HepG2 (cell line): ENCODE measurements at regions not wholly inside any gene's neighbourhood (a gene's known extent, or its start where the extent isn't known, plus 50 kb on each side); places are given as distances from the start of the nearest gene placed in this dataset.

Experiments
- FOSL2 ChIP-seq: sonication (generic); formaldehyde crosslinking; IDR thresholded peaks from 2 replicates; pipeline ENCODE4 v1.4.0; 2020; ENCODE audit warnings: missing genetic modification reagents
- HNRNPLL ChIP-seq: fragments of 200-400 bp; formaldehyde crosslinking; IDR thresholded peaks from 2 replicates; pipeline ENCODE4 v1.6.1; 2017; ENCODE audit warnings: mild to moderate bottlenecking, low read depth, low read length; ENCODE audit not compliant: poor library complexity, severe bottlenecking
- KDM2A ChIP-seq: sonication (generic); formaldehyde crosslinking; IDR thresholded peaks from 2 replicates; pipeline ENCODE4 v1.4.0; 2020; ENCODE audit warnings: low read depth, missing genetic modification reagents, borderline replicate concordance
- MAFF ChIP-seq: IDR thresholded peaks from 2 replicates; pipeline ENCODE4 v1.6.1; 2011; ENCODE audit warnings: low read depth, low read length, improper control_type of control experiment
- MAFG ChIP-seq: sonication (generic); formaldehyde crosslinking; IDR thresholded peaks from 2 replicates; pipeline ENCODE4 v1.5.1; 2020; ENCODE audit warnings: mild to moderate bottlenecking, missing genetic modification reagents
- POLR2AphosphoS2 ChIP-seq: IDR thresholded peaks from 2 replicates; pipeline ENCODE4 v1.6.1; 2011; ENCODE audit warnings: low read depth, low read length, improper control_type of control experiment
- RAD21 ChIP-seq: fragments of 450-650 bp; formaldehyde crosslinking; IDR thresholded peaks from 2 replicates; pipeline ENCODE4 v1.5.0; 2020; ENCODE audit warnings: mild to moderate bottlenecking
- RNF2 ChIP-seq: fragments of 450-650 bp; conservative IDR thresholded peaks from 2 replicates; pipeline ENCODE4 v1.6.1; 2016; ENCODE audit warnings: low read depth
- SMC3 ChIP-seq: IDR thresholded peaks from 2 replicates; pipeline ENCODE4 v1.6.1; 2011; ENCODE audit warnings: low read length, improper control_type of control experiment
- STAG1 ChIP-seq: sonication (generic); formaldehyde crosslinking; IDR thresholded peaks from 2 replicates; pipeline ENCODE4 v1.4.0; 2020; ENCODE audit warnings: missing genetic modification reagents
- TAF15 ChIP-seq: fragments of 200-400 bp; formaldehyde crosslinking; IDR thresholded peaks from one replicate; pipeline ENCODE4 v1.6.1; 2018; ENCODE audit warnings: mild to moderate bottlenecking, low read depth, low read length; ENCODE audit not compliant: poor library complexity, severe bottlenecking
- XRCC5 ChIP-seq: fragments of 200-400 bp; formaldehyde crosslinking; optimal IDR thresholded peaks from 2 replicates; pipeline ENCODE3; 2017; ENCODE audit warnings: mild to moderate bottlenecking, low read length
- ZNF180 ChIP-seq: sonication (generic); formaldehyde crosslinking; IDR thresholded peaks from 2 replicates; pipeline ENCODE4 v1.4.0; 2020; ENCODE audit warnings: low read depth, missing genetic modification reagents, borderline replicate concordance
- TF ChIP-seq, protein P1 (sequence below): sonication (generic); formaldehyde crosslinking; IDR thresholded peaks from 2 replicates; pipeline ENCODE4 v1.4.0; 2020; ENCODE audit warnings: missing genetic modification reagents; ENCODE audit errors: not compliant biosample characterization
- TF ChIP-seq, protein P2 (sequence below): sonication (generic); formaldehyde crosslinking; IDR thresholded peaks from 2 replicates; pipeline ENCODE4 v1.8.0; 2022; ENCODE audit warnings: mild to moderate bottlenecking, missing genetic modification reagents, moderate library complexity
- TF ChIP-seq, protein P3 (sequence below): sonication (generic); formaldehyde crosslinking; IDR thresholded peaks from 2 replicates; pipeline ENCODE4 v1.4.0; 2020; ENCODE audit warnings: missing genetic modification reagents, borderline replicate concordance

DNA sequence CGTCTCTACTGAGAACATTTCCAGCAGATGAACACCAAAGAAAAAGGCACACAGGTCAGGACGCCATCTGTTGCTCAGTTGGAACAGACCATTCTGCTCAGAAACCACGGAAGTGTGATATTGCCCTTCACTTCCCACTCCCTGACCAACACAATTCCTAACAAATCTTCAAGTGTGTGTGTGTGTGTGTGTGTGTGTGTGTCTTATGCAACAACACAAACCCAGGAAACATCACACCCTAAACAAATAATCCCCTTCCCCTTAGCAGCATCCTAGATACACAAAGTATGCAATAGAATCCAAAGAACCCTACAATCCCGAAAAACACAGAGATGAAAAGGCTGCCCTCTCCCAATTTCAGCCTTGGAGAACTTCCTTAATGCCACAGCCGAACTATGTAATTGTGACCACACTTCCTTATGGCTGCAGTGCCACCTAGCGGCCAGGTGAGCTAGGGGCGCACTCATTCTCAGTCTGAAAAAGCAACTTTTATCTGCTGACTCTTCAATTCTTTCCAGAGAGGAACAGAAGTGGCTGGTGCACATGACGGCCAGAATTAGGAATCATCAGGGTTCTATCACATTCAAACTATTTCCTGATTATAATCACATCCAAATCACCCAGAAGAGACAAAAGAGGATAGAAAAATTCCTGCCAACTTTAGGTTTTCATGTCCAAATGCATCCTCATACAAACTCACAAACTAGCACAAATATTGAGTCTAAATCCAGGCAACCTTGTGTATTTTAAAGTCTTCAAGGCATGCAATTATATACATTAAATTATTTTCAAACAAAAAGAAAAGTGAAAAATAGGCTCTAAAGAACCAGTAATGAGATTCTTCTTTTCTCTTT is 164.9 kb downstream of the DHX15 start (continued):
- TF ChIP-seq SMC3 (peak; percentile 82), RNF2 (0 out of 2 replicates have a peak, but pooled peaks have one; percentile 33), XRCC5 (peak; percentile 67), POLR2AphosphoS2 (no peak), ZNF180 (no peak), STAG1 (peak; percentile 95), HNRNPLL (no peak), FOSL2 (0 out of 2 replicates have a peak, but pooled peaks have one; percentile 14), TAF15 (no peak), MAFF (peak; percentile 99), RAD21 (peak; percentile 81), KDM2A (CRISPR knock-in tag) (0 out of 2 replicates have a peak, but pooled peaks have one; percentile 39), MAFG (CRISPR knock-in tag) (peak; percentile 71)
- TF ChIP-seq, protein P1, sequence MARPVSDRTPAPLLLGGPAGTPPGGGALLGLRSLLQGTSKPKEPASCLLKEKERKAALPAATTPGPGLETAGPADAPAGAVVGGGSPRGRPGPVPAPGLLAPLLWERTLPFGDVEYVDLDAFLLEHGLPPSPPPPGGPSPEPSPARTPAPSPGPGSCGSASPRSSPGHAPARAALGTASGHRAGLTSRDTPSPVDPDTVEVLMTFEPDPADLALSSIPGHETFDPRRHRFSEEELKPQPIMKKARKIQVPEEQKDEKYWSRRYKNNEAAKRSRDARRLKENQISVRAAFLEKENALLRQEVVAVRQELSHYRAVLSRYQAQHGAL (CRISPR knock-in tag) = no peak
- TF ChIP-seq, protein P2, sequence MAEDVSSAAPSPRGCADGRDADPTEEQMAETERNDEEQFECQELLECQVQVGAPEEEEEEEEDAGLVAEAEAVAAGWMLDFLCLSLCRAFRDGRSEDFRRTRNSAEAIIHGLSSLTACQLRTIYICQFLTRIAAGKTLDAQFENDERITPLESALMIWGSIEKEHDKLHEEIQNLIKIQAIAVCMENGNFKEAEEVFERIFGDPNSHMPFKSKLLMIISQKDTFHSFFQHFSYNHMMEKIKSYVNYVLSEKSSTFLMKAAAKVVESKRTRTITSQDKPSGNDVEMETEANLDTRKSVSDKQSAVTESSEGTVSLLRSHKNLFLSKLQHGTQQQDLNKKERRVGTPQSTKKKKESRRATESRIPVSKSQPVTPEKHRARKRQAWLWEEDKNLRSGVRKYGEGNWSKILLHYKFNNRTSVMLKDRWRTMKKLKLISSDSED (CRISPR knock-in tag) = no peak
- TF ChIP-seq, protein P3, sequence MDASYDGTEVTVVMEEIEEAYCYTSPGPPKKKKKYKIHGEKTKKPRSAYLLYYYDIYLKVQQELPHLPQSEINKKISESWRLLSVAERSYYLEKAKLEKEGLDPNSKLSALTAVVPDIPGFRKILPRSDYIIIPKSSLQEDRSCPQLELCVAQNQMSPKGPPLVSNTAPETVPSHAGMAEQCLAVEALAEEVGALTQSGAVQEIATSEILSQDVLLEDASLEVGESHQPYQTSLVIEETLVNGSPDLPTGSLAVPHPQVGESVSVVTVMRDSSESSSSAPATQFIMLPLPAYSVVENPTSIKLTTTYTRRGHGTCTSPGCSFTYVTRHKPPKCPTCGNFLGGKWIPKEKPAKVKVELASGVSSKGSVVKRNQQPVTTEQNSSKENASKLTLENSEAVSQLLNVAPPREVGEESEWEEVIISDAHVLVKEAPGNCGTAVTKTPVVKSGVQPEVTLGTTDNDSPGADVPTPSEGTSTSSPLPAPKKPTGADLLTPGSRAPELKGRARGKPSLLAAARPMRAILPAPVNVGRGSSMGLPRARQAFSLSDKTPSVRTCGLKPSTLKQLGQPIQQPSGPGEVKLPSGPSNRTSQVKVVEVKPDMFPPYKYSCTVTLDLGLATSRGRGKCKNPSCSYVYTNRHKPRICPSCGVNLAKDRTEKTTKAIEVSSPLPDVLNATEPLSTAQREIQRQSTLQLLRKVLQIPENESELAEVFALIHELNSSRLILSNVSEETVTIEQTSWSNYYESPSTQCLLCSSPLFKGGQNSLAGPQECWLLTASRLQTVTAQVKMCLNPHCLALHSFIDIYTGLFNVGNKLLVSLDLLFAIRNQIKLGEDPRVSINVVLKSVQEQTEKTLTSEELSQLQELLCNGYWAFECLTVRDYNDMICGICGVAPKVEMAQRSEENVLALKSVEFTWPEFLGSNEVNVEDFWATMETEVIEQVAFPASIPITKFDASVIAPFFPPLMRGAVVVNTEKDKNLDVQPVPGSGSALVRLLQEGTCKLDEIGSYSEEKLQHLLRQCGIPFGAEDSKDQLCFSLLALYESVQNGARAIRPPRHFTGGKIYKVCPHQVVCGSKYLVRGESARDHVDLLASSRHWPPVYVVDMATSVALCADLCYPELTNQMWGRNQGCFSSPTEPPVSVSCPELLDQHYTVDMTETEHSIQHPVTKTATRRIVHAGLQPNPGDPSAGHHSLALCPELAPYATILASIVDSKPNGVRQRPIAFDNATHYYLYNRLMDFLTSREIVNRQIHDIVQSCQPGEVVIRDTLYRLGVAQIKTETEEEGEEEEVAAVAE (CRISPR knock-in tag) = no peak
- TF ChIP-seq, all 625 proteins: peak for 13
